Stimulated activated naive CD8-positive, alpha-beta T cell treated with anti-CD3 and anti-CD28 coated beads, Interleukin-15, amount 100 ng/mL, for 72 hours (primary cell): ENCODE measurements at regions not wholly inside any gene's neighbourhood (a gene's known extent, or its start where the extent isn't known, plus 50 kb on each side); places are given as distances from the start of the nearest gene placed in this dataset.
A peak's percentile ranks its signal among the peaks of the same experiment; 100 is the strongest.

Experiments used
- ATAC-seq: fragments of 150-1000 bp; cut with Tn5 transposase; 2 replicates; pipeline ENCODE4 v1.10.0; 2021; ENCODE audit warnings: mild to moderate bottlenecking, moderate library complexity
- DNase-seq, 2 donors: peaks; one replicate each; pipeline ENCODE4 v3.0.0; 2021 to 2022
- H3K27ac Mint-ChIP-seq, 2 donors: one replicate each; pipeline ENCODE4 v1.8.0; 2022; ENCODE audit warnings: mild to moderate bottlenecking in 2 of 2, mixed read lengths in 2 of 2, moderate library complexity in 2 of 2
- H3K27me3 Mint-ChIP-seq: one replicate; pipeline ENCODE4 v1.8.0; 2022; ENCODE audit warnings: mixed read lengths
- H3K4me1 Mint-ChIP-seq: one replicate; pipeline ENCODE4 v1.8.0; 2022; ENCODE audit warnings: mild to moderate bottlenecking, mixed read lengths
- H3K4me3 Mint-ChIP-seq, 2 donors: one replicate each; pipeline ENCODE4 v1.8.0; 2022; ENCODE audit warnings: mild to moderate bottlenecking in 2 of 2, mixed read lengths in 2 of 2, moderate library complexity in 1 of 2
- H3K9me3 Mint-ChIP-seq, 2 donors: one replicate each; pipeline ENCODE4 v1.8.0; 2022; ENCODE audit warnings: mixed read lengths in 2 of 2

DNA sequence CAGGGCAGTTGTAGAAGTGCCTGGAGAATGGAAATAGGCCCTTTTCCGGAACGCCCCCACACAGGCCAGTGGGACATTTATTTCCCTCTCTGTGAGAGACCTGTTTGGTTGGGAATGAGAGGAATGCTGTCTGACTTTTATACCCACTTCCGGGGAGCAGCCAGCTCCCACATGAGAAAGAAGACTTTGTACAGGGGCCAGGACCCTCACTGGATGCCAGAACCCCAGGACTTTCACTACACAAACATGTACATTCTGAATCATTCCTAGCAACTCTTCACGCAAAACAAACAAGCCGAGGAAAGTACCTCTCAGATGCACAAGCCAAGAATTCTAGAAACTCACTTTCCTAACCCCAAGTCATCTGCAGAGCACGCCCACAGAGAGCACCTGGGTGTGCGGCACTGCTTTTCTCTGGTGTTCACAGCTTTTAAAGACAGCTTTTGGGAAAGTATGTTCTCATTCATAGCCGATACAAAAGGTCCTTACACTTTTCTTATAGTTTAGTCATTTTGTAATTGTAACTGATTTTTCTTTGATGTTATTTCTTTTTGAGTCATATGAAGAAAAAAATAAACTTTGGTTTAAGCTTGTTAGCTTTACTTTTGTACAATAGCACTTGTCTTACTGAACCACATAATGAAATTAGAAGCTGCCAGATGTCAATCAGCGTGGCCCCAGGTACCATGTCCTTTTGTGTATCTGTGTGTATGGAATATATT is 856.1 kb upstream of the ID2 start:
- Mint-ChIP-seq H3K4me1 (peaks cover 16% of the 10 kb centered on the region), H3K27me3 (no peaks in the 10 kb centered on the region), H3K9me3 (peaks cover 0 to 13% of the 10 kb centered on the region in 2 donors), H3K27ac (peak overlapping the region; percentile 76 to 95), H3K4me3 (peak overlapping the region in 1 of 2 donors; percentile 13)
- ATAC-seq (peak; percentile 98), DNase-seq (peak; percentile 41 to 85)

DNA sequence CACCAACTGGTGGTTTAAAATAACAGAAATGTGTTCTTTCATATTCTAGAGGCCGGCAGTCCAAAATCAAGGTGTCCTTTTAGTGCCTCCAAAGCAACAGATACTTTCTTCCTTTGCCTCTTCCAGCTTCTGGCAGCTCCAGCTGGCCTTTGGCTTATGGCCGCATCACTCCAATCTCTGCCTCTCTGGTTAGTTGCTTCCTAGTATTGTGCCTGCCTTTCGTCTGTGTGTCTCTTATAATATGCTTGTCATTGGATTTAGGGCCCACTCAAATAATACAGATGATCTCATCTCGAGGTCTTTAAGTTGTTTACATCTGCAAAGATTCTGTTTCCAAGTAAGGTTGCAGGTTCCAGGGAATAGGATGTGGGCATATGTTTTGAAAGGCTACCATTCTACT is 855.2 kb upstream of the ID2 start:
- no peak for DNase-seq
- Mint-ChIP-seq H3K4me3 (peak overlapping the region in 1 of 2 donors; percentile 38), H3K4me1 (peaks cover 16% of the 10 kb centered on the region), H3K27ac (peak overlapping the region; percentile 34 to 90), H3K27me3 (no peaks in the 10 kb centered on the region), H3K9me3 (peaks cover 0 to 13% of the 10 kb centered on the region in 2 donors)
- no peak for ATAC-seq

DNA sequence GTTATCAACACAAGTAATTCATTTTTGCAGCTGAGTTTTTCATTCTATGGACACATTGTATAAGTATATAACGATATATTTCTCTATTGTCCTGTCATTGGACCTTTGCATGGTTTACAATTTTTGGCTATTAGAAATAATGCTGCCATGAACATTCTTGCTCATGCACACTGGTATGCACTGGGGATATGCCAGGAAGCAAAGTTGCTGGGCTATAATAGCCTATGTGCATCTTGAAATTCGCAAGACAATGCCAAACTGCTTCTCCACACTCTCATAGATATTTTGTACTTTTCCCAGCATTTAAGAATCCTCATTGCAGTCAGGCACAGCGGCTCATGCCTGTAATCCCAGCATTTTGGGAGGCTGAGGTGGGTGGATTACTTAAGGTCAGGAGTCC is 852.6 kb upstream of the ID2 start:
- H3K4me1 Mint-ChIP-seq = peaks cover 16% of the 10 kb centered on the region
- H3K4me3 Mint-ChIP-seq = no peak overlapping the region
- H3K27me3 Mint-ChIP-seq = no peaks in the 10 kb centered on the region
- DNase-seq = no peak
- ATAC-seq = no peak
- no peak overlapping the region for H3K27ac Mint-ChIP-seq
- H3K9me3 Mint-ChIP-seq = peaks cover 0 to 13% of the 10 kb centered on the region in 2 donors

DNA sequence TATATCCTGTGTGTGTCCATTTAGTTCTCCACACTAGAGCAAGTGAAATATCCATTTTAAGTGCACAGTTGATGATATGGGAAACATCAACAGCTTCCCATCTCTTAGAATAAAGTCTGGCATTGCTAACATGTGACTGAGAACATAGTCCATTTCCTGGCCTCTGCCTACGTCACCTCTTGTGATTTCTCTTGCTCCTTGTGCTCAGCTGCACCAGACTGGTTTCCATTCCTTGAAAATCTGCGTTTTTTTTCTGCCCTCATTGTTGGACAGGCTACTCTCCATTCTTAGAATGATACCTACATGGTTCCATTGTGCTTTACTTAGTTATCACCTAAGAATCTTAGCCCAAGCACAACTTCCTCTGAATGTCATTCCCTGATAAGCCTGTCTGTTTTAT is 851.2 kb upstream of the ID2 start:
- Mint-ChIP-seq H3K27me3 (no peaks in the 10 kb centered on the region), H3K4me3 (no peak overlapping the region), H3K27ac (peak overlapping the region in 1 of 2 donors; percentile 28), H3K4me1 (peaks cover 19% of the 10 kb centered on the region), H3K9me3 (peaks cover 0 to 19% of the 10 kb centered on the region in 2 donors)
- ATAC-seq (no peak), DNase-seq (no peak)

DNA sequence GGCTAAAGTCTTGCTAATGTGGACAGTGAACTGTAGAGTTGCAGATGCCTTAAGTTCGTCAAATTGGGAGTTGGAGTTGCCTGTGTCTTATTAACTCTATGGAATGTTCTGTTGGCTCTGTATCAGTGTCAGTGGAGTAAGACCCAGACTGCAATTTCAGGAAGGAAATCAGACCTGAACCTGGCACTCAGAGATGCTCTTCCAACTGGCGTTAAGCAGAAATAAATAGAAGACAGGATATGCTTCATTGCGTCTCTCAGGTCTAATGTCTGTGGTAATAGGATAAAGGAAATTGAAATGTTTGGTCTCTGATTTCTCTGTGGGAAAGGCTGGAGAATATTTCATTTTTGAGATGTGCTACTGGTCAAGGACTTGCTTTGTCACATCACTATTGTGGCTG is 846.7 kb upstream of the ID2 start:
- peaks cover 11% of the 10 kb centered on the region for H3K4me1 Mint-ChIP-seq
- no peak overlapping the region for H3K4me3 Mint-ChIP-seq
- ATAC-seq (no peak), DNase-seq (no peak)
- H3K9me3 Mint-ChIP-seq = peaks cover 0 to 6% of the 10 kb centered on the region in 2 donors
- no peaks in the 10 kb centered on the region for H3K27me3 Mint-ChIP-seq
- no peak overlapping the region for H3K27ac Mint-ChIP-seq

DNA sequence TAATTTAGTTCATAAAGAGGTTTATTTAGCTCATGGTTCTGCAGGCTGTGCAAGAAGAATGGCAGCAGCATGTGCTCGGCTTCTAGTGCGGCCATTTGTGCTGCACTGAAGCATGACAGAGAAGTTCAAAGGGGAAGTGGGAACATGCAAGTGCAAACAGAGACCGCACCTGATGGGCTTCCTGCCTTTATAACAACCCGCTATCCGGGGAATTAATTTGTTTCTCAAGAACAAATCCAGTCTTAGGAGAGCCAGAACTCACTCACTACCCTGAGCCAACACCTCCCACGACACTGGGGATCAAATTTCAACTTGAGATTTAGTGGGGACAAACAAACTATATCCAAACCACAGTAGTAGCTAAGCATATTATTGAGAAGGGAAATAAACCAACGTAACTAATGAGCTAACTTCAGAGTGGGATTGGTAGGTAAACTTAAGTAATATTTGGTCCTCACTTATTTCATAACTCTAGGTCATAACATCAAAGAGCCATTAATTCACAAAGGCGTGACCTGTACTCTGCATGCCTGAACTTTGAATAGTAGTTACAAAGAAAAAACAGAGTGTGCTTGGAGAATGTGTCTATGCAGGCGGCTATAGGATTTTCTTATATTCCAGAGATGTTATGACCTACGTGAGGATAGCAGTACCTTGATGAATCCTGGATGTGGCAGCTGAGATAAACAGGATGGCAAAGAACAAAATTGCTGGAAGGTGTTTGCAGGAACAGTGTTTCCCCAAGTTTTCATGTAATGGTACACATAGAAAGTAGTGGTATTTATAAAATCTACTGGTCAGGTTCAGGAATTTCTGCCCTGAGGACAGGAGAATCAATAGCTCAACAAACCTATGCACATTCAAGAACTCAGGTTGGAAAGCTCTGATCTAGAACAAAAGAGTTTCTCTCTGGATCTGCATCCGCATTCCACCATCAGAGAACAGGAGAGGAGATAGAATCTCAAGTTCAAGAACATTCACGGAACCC is 845.9 kb upstream of the ID2 start:
- ATAC-seq (no peak), DNase-seq (no peak)
- H3K4me3 Mint-ChIP-seq = no peak overlapping the region
- H3K9me3 Mint-ChIP-seq = peaks cover 3 to 8% of the 10 kb centered on the region in 2 donors
- peak overlapping the region in 1 of 2 donors; percentile 41 for H3K27ac Mint-ChIP-seq
- H3K4me1 Mint-ChIP-seq = peaks cover 11% of the 10 kb centered on the region
- no peaks in the 10 kb centered on the region for H3K27me3 Mint-ChIP-seq

DNA sequence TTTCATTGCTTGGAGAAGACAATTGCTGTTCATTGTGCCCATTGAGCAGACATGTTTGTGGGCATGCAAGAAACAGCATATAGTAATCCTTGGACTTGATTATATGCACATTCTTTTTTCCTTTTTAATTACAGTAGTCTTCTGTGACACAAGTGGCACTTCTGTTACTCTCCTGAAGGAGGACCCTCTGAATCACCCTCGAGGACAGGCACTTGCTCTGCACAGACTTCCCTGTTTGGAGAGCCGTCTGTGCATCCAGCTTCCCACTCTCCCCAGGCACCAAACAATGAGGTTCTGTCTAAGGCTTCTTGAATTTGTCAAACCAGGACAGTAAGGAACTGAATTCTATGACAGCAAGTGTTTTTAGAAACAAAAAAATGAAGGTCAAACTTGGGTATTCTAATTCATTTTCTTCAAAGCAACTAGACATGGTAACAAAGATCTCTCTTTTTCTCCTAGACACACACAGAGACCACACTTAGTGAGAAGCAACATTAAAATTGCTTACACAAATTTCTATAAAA is 844.6 kb upstream of the ID2 start:
- ATAC-seq = no peak
- no peak overlapping the region for H3K4me3 Mint-ChIP-seq
- H3K4me1 Mint-ChIP-seq = peaks cover 11% of the 10 kb centered on the region

DNA sequence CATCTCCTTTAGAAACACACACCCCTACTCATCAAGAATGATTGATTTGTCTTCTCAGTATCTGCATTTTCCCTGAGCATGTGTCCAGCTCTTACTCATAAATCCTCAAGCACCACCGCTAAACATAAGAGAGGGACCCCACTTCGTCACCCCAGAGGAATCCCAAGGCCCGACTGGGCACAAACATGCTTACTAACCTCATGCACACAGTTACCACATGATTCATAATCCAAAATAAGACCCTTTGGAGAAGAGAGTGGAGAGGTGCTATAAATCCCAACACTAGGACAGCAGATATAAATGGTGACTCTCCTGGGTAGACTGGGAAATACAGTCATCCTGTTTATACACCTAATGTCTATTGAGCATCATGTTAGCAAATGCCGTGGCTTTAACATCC is 843.2 kb upstream of the ID2 start:
- ATAC-seq (no peak), DNase-seq (no peak)
- Mint-ChIP-seq H3K4me3 (no peak overlapping the region), H3K4me1 (peaks cover 11% of the 10 kb centered on the region), H3K27me3 (no peaks in the 10 kb centered on the region), H3K27ac (no peak overlapping the region), H3K9me3 (peaks cover 6 to 12% of the 10 kb centered on the region in 2 donors)

More for the DNA sequence above, 844.6 kb upstream of the ID2 start:
- no peak for DNase-seq
- H3K27me3 Mint-ChIP-seq = no peaks in the 10 kb centered on the region
- peaks cover 6 to 12% of the 10 kb centered on the region in 2 donors for H3K9me3 Mint-ChIP-seq
- H3K27ac Mint-ChIP-seq = no peak overlapping the region

DNA sequence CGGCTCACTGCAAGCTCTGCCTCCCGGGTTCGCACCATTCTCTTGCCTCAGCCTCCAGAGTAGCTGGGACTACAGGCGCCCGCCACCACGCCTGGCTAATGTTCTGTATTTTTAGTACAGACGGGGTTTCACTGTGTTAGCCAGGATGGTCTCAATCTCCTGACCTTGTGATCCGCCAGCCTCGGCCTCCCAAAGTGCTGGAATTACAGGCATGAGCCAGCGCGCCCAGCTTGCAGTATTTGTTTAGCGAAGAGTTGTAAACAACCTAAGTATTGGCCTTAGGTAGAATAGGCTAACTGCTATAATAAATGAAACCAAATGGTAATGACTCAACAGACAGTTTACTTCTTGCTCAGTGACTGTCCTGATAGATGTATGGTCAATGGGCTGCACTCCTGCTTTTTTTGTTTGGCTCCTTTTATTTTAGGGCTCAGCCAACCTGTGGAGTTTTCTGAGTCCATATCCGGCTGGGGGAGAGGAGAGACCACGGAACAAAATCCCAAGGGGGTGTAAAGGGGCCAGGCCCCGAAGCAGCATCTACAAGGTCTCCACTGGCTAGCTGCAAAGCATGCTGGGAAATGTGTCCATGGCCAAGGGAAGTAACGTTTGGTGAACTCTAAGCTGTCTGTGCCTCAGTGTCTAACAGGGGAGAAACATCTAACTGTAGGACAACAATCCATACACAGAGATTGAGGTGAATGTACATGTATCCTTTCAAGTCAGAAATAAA is 841.0 kb upstream of the ID2 start:
- no peak for DNase-seq
- Mint-ChIP-seq H3K27ac (no peak overlapping the region), H3K4me1 (peaks cover 2% of the 10 kb centered on the region), H3K9me3 (peaks cover 6% of the 10 kb centered on the region in 2 donors), H3K27me3 (no peaks in the 10 kb centered on the region), H3K4me3 (no peak overlapping the region)
- ATAC-seq = no peak

DNA sequence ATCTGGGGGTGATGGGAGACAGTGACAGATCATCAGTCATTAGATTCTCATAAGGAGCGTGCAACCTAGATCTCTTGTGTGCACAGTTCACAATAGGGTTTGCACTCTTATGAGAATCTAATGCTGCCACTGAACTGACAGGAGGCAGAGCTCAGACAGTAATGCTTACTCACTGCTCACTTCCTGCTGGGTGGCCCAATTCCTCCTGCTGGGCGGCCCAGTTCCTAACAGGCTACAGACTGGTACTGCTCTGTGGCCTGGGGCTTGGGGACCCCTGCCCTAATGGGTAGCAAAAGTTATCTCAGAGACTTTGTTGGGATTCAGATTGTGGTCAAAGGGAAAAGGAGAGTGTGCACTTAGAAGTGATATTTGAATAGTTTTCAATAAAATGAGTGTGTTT is 840.1 kb upstream of the ID2 start:
- no peak overlapping the region for H3K27ac Mint-ChIP-seq
- peaks cover 6% of the 10 kb centered on the region in 2 donors for H3K9me3 Mint-ChIP-seq
- no peak overlapping the region for H3K4me3 Mint-ChIP-seq
- H3K4me1 Mint-ChIP-seq = no peaks in the 10 kb centered on the region
- ATAC-seq (no peak), DNase-seq (no peak)
- no peaks in the 10 kb centered on the region for H3K27me3 Mint-ChIP-seq

DNA sequence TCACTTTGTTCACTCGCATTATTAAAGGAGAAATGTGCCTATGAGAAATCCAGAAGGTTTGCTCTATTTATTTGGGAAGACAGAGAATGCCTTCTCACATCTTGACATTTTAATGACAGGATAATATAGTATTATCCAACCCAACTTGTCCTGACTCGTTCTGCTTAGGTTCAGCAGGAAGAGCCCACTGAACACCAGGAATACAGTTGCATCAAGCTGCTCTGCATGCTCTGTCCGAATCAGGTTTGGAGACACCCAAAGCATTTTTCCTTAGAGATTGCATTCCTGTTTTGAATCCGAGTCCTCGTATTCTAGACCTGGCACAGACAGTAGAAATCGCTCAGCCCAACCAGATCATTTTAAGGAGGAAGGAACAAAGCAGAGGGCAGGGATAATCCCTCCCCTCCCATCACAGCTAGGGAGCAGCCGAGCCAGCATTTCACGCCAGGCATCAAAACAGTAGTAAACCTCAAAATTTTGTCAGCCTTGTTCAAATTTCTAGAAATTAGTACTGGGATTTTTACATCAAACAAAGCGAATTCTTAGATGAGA is 837.4 kb upstream of the ID2 start:
- Mint-ChIP-seq H3K27me3 (no peaks in the 10 kb centered on the region), H3K4me1 (peaks cover 24% of the 10 kb centered on the region), H3K27ac (no peak overlapping the region), H3K4me3 (no peak overlapping the region), H3K9me3 (peaks cover 6% of the 10 kb centered on the region in 2 donors)
- DNase-seq = no peak
- no peak for ATAC-seq

DNA sequence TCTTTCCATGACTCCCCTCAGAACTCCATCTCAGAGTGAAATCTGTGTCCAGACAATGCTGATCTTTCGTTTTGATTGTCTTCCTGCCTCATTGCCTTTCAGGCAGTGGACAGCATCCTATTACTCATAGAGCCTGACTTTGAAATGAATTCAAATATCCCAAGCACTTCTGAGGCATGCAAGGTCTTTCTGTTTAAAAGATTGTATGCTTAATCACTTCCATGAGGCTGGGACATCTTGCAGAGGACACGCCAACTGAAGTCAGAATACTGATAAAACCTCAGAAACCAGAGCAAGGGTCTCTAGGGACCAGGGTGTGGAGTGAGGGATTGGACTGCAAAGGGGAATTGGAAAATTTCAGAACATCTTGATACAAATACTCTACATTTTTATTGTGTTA is 836.5 kb upstream of the ID2 start:
- ATAC-seq (no peak), DNase-seq (no peak)
- Mint-ChIP-seq H3K27me3 (no peaks in the 10 kb centered on the region), H3K4me1 (peaks cover 24% of the 10 kb centered on the region), H3K4me3 (no peak overlapping the region), H3K27ac (no peak overlapping the region), H3K9me3 (peaks cover 6% of the 10 kb centered on the region in 2 donors)

DNA sequence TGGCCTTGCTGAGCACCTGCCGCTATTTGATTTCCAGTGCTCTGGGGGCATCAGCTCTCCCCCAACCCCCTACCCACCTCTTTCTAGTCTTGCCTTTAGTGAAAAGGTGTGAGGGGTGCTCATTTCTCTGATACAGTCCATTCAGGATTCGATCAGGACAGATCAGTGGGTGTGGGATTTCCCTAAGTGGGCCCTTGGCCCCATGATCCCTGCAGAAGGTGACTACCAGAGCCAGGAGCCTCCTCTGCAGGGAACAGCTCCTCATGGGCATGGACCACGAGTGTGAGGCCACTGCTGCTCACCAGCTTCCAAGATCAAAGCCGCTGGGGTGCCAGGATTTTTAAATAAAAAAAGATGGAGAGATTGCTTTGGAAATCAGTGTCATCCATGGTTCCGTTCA is 835.2 kb upstream of the ID2 start:
- Mint-ChIP-seq H3K4me1 (peaks cover 24% of the 10 kb centered on the region), H3K27me3 (no peaks in the 10 kb centered on the region), H3K4me3 (no peak overlapping the region), H3K9me3 (no peaks in the 10 kb centered on the region), H3K27ac (no peak overlapping the region)
- ATAC-seq = no peak
- no peak for DNase-seq

DNA sequence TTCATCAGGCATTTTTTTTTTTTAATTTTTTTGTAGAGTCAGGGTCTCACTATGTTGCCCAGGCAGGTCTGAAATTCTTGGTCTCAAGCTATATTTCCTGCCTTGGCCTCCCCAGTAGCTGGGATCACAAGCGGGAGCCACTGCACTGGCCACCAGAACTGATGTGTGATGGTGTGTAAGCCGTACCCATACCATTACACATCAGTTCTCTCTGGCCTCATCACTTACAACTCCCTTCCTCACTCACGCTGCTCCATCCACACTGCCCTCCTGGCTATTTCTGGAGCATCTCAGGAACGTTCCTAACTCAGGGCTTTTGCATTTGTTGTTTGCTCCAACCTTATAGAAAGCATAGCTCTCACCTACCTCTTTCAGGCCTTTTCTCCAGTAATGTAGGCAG is 834.5 kb upstream of the ID2 start:
- H3K4me1 Mint-ChIP-seq = peaks cover 24% of the 10 kb centered on the region
- H3K4me3 Mint-ChIP-seq = peak overlapping the region in 1 of 2 donors; percentile 55
- no peaks in the 10 kb centered on the region for H3K27me3 Mint-ChIP-seq
- no peaks in the 10 kb centered on the region for H3K9me3 Mint-ChIP-seq
- no peak for DNase-seq
- H3K27ac Mint-ChIP-seq = peak overlapping the region in 1 of 2 donors; percentile 83
- ATAC-seq = no peak

DNA sequence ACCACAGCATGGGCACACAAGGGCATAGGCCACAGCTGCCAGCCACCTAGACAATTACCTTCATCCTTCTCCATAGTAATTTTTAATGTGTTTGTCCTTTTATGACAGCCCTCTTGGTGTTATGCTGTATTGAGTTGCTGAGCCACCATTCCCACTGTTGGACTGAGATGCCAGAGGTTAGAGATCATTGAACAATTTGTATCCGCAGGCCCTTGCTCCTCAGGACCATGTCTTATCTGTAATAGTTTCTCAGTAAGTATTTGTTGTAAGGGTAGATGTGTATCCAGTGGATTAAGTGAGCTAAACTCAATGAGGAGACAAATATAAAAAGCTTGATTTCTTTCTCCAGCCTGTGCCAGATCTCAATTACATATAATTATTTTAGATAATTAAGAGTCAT is 832.8 kb upstream of the ID2 start:
- Mint-ChIP-seq H3K4me1 (peaks cover 24% of the 10 kb centered on the region), H3K4me3 (peak overlapping the region in 1 of 2 donors; percentile 27), H3K9me3 (no peaks in the 10 kb centered on the region), H3K27ac (peak overlapping the region; percentile 21 to 59), H3K27me3 (no peaks in the 10 kb centered on the region)
- no peak for ATAC-seq
- no peak for DNase-seq
